Activated CD4-positive, alpha-beta T cell treated with anti-CD3 and anti-CD28 coated beads, Interleukin-2, amount 50 U/mL, for 1 hour (primary cell): ENCODE measurements at regions not wholly inside any gene's neighbourhood (a gene's known extent, or its start where the extent isn't known, plus 50 kb on each side); places are given as distances from the start of the nearest gene placed in this dataset.
A peak's percentile ranks its signal among the peaks of the same experiment; 100 is the strongest.

ENCODE experiments used
- DNase-seq: peaks from one replicate; pipeline ENCODE4 v3.0.0-alpha.2; 2020

DNA sequence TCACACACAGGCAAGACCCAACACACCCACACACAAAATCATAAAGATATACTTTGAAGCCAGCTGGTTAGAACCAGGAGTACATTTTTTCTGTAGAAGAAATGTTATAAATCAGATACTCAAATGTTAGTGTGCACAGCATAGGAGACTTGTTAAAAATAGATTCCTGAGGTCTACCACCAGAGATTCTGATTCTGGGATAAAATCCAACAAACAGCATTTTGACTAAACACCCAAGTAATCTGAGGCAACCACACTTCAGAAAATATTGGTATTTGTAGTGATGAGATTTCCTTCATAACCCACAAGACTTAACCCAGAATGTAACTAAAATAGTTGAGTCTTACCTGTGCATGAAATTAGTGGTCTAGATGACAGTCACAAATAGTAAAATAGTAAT is 301.8 kb downstream of the HNRNPD start:
- DNase-seq = no peak

DNA sequence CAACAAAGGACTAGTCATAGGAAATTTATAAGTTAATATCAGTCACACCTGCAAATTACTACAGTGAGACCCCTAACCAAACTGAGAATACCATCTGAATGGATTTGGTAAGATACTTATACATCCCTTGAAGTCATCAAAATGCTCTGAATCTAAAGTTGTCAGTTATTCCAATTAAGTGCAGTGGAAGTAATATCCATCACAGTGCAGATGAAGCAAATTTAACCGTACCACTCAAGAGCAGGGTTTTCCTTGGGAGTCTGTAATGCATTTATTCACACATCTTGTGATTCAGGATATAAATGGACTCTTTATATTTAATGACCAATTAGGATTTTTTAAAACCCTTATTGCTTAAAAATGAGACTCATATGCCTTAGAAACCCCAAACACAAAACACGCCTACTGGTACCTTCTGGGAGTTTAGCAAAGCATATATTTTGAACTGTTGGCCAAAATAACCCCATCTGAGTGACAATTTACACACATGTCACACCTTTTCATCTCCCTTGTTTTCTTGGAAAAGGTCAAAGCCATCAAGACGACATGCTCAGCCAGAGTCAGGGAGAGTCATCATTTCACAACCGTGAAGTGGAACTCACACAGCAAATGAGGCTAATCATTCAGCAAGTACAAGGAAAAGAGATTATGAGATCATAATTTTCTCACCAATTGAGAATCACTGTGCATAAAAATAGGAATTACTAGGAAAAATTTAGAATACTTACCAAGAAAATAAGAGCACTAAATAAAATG is 303.7 kb downstream of the HNRNPD start:
- no peak for DNase-seq

DNA sequence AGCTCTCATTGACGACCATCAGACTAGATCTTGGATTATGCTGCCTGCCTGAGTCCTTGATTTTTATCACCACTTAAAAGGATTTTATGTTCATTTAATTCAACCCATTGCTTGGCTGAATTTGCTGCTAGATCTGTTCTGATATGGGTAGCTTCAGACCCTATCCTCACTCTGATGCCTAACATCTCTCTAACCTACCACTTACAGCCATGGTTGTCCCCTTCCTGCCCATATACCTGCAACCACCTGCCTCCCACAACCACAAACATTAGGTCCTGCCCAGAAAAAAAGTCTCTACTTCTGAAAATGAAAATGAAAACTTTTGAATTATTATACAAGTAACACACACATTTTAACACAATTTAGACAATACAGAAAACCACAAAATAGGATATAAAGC is 310.8 kb downstream of the HNRNPD start:
- no peak for DNase-seq

DNA sequence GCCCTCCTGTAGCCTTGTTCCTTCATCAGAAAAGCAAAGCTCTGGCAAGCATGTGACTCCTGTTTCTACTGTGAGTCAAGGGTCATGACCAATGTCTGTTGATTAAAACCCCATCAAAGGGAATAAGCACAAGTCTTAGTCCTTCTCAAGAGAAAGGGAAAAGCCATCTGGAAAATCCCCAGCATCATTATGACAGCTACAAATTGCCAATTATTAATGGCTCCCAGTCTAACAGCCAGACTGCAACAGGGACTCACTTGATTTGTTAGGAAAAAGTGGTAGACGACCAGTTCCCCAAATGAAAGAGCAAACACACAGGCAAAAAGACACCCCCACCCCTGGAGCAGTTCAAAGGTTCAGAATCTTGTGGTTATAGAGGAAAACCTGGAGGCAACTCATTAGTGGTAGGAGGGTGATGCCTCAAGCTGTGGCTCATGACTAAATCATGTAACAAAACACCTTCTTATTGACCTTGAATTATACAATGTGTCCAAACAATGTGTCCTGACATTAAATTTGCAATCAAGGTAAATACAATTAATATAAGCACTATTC is 315.7 kb downstream of the HNRNPD start:
- DNase-seq = no peak

DNA sequence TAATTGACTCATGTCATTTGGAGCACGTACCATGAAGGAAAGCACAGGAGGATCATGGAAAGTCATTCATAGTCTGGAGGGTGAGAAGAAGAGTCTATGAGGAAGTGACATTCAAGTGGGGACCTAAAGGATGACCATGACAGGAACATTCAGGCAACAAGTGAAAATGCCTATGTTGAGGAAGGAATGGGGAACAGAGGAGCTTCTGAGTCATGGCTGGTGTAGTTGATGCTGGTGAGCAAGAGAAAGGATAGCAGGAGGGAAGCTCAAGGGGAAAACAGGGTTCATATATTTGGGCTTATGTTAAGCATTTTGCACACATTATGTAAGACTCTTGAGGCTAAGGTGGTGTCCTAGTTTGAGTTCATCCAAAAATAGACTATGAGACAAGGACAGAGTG is 318.6 kb downstream of the HNRNPD start:
- no peak for DNase-seq

DNA sequence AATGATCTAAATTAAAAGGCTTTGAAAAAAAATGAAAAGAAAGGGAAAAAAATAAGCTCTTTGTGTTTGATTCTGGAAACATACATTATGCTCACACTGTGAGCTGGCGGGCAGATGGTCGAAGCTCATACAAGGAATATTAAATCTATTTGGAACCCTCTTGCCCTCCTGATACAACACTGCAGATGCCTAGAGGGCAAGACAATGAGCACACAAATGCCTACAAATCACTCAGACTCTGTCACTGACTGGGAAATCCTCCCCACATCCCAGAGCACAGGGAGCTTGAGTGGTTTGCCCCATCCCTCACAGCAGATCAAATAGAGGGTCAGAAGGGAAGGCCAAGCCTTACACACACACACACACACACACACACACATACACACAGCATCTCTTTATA is 320.4 kb downstream of the HNRNPD start:
- no peak for DNase-seq

DNA sequence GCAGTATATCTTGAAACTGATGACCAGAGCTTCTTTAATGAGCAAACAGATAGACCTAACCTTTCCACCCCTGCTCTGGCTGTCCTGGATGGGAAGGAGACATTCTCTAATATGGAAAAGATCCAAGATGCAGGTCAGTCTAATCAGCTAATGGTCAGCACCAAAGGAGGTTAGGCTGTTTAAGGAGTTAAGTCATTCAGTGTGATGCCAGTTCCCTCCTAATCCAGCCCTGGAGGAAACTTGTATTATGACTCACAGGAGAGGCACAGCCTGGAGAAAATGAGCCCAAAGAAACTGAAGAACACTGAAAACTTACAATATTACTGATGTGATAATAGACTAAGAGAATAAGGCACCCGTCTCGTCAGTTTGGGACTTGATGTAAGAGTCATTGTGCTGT is 323.0 kb downstream of the HNRNPD start:
- DNase-seq = no peak

DNA sequence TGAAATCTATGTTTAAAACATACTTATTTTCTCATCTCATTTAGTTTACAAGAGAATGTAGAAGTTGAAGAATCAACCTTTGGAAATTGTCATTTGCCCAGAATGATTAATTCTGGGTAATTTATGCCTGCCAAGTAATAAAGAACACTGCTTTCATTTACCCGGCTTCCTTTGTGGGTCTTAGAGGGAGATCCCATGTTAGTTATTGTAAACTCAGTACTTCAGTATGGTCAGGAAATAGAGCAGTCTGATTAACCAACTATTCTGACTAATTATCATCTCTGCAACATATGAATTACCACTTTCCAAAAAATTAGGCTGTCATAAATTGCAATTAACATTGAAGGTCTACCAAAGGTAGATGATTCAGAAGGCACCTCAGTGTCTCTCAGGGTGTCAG is 324.5 kb downstream of the HNRNPD start:
- DNase-seq = no peak

DNA sequence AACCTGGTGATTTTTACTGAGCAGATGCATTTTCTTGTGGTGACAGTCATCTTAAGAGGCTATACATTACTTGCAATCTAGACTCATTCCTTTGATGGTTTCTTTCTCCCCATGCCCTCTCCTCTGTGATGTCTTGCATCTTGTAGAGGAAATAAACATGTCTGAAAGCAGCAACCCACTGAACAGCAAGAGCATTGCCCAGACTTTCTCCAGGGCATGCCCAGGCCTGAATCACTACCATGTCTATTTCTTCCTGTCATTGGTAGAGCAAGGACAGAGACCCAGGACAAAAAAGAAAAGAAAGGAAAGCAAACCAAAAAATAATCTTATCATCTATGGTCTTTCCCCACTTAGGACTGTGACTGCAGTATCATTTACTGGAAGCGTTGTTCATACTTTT is 326.1 kb downstream of the HNRNPD start:
- no peak for DNase-seq

DNA sequence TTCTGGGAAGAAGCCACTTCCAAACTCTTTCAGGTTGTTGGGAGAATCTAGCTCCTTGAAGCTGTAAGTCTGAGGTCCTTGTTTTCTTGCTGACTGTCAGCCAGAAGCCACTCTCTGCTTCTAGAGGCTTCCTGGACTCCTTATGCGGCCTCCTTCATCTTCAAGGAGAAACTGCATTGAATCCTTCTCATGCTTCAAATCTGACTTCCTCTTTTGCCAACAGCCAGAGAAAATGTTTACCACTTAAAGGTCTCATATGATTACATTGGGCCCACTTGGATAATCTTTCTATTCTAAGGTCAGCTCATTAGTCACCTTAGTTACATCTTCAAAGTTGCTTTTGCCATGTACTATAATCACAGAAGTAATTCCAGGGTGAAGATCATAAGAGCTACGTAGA is 327.0 kb downstream of the HNRNPD start:
- no peak for DNase-seq

DNA sequence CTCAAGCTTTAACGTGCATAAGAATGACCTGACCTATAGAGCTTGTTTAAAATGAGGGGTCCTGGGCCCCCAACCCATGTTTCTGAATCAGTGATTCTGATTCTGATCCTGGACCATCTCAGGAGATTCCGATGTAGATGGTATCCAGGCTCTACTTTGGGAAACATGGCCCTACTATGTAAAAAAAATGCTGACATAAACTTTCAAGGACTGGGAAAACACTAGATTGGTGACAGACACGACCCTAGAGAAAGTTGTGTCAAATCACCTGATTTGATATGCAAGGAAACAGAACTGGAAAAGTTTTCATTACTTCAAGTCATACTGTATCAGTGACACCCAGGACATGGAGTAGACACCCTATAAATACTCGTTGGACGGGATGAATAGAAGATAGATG is 328.5 kb downstream of the HNRNPD start:
- no peak for DNase-seq

DNA sequence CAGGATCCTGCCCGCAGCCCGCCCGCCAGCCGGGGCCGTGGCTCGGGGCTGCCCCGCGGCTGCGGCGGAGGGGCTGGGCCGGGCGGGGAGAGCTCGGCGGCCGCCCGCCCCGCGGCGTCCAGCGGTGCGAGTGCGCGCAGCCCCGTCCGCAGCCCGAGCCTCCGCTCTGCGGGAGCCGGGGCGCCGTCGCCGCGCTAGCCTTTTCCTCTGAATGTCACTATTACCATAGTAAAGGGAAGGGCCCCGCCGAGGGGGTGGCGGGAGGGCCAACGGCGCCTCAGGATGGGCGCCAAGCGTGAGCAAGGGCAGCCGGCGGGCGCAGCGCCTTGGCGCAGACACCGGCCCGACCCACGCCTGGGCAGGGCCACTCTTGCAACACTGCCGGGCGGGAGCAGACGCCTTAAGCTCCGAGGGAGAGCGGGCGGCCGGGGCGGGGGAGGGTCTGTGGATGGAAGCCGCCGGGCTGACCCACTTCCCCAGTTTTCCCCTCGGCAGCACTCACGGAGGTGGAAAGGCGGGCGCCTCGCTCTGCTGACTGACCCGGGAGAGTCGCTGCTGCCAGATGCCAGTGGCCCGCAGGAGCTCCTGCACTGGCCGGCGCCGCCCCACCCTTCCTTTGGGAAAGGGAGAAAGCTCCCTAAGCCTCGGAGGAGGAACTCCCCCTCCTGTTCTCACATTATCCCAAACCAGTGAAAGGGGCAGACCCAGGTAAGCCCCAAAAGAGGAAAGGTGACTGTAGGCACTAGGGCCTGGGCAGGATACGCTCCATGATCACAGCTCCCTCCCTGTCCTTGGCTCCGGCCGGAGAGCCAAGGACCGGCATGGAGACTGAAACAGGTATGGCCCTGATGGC is 329.4 kb downstream of the HNRNPD start:
- peak; percentile 2 for DNase-seq

DNA sequence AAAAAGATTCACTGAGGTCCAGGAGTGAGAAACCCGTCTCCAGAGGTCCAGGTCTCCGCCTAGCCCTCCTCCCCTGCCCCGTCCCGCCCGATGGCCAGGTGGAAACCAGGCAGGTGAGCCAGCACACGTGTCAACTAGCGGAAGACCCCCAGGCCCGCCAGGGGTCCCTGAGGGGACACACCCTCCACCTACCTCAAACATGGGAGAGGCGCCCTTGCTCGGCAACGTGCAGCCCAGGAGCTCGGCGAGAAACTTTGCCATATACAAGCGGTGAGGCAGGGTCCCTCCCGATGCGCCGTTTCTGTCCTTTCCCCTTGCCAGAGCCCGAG is 330.0 kb downstream of the HNRNPD start:
- no peak for DNase-seq

DNA sequence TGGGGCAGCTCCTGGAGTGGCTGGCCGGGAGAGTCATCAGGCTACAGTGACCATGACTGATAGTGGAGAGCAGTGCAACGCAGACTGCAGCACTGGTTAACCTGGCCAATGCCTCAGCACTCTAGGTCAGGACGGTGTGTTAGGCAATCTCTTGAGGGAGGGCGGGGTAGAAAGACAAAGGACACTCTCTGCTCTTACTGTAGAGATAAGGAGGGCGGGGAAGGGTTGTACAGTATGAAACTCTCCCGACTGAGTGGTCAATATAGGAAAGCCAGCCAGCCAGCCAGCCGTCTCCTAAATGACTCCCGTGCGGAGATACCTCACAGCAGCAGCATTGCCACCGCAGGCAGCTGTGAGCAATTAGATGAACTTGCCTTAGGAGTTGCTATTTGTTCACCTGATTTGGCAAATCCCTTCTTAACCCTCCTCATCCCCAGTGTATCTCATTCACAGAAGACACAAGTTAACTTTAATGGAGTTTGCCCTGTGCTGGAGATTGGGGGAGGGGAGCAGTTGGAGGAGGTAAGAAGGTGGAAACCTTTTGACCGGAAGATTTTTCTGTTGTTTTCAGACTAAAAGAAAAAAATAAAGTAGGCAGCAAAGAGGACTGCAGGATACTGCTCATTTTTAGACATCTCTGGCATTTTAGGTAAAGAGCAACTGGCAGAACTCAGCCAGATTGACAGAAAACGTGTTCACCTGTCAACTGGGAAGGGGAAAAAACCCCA is 330.5 kb downstream of the HNRNPD start:
- DNase-seq = no peak

DNA sequence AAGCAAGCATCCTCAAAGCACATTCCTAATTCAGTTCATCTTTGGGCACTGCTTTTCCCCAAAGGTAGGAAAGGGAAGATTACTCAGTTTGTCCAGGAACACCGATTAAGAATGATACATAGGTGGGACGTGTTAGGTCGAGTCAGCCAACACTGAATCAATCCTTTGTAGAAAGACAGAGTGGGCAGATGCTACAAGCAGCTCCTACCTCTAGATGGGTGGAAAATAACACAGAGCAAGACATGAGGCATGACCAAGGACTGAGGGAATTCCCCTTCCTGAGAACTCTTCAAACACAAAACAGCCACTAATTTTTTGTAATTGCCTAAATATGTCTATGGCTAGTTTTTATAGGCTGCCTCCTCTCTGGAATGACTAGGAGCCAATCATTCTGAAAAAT is 331.7 kb downstream of the HNRNPD start:
- DNase-seq = no peak

DNA sequence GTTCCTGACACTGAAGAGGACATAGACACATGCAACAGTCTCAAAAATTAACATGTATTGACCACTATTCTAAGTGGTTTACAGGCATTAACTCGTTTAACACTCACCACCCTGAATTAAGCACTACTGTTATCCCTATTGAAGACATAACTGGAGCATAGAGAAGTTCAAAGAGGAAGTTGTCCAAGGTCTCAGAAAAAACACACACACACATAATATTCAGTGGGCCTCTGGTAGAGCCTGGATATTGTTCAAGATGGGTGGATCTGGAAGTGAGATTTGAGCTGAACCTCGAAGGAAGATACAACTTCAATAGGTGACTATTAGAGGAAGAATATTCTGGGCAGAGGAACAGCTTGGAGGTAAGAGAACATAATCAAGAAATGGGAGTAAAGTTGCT is 334.9 kb downstream of the HNRNPD start:
- DNase-seq = no peak

DNA sequence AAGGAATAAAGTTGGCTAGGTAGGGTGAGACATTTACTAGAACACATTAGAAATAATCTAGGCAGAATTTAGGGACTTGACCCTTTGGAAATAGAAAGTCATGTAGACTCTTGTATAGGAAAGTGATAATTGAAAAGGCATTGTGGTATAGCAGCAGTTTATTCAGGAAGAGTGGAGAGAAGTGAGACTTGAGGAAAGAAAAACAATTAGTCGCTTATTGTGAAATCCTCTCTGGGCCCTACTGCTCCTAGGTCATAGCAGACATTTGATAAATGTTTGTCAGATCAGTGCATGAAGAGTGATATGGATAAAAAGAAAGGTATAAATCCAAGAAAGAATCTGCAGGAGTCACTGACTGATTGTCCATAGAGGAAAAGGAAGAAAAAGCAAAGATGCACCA is 337.6 kb downstream of the HNRNPD start:
- no peak for DNase-seq

DNA sequence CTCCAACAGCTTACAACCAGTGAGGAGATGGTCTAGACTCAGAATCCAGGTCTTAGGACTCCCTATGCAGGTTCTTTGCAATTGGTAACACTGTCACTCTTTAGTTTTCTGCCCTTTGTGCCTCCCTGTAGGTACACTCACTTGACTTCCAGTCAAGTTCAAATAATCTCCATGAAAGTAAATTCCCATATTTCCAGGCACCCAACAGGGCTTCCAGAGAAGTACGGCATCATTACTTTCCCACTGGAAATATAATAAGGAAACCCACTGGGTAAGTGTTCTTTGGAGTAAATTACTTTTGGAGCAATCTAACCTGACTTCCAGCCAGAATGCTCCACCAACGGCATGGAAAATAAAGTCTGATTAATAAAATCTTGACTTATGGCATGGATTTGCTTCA is 338.9 kb downstream of the HNRNPD start:
- no peak for DNase-seq

DNA sequence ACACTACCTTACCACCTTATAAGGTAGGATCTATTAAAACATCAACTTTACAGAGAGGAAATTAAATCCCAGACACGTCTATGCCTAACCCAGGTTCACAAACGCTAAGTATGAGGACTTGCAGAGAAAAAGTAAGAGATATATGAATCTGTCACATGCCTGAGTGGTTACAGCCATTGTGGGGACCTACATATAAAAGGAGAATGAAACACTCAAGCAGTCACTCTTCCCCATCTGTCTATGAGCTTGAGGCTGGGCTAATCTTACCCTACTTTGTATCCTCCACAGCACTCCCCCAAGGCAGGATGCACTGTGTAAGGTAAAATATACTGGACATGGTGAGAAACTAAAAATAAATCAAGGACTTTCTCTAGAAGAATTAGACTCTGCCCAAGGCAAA is 339.9 kb downstream of the HNRNPD start:
- no peak for DNase-seq

DNA sequence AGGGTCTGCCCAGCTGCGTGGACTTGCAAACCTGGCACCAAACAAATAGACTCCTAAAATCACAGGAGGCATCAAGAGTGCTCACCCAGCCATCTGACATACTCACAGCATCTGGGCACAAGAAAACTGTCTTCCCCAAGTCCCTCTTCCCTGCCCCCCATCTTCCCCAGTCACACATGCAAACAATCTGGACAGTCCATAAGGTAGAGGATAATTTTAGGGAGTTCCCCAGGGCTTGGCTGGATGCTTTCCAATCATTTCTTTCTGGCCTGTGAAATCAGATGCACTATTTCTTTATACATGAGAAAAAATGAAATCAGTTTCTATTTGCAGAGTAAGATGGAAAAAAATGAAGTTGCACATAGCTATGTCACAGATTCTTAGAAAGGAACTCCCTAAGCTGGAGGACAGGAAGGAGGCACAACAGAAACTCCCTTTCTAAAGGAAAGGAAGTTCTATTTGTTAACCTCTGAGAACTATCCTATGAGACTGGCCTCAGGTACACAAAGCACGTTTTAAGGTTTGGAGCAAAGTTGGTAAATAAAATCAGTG is 342.3 kb downstream of the HNRNPD start:
- no peak for DNase-seq

DNA sequence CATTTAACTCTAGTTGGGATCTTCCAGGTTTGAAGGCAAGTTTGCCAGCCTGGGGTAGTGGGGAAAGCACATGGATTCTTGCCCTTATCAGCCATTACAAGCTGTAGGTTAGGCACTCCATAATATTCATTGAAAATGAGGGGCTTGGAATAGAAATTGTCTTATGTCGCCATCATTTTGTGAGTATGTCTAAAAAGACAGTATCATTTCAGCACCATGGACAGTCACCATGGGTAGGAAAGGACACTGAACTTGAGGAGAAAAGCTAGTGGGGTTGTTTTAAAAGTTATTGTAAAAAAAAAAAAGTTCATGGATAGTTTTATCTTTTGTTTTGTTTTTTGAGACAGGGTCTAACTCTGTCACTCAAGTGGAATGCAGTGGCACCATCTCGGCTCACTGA is 356.1 kb downstream of the HNRNPD start:
- DNase-seq = no peak

DNA sequence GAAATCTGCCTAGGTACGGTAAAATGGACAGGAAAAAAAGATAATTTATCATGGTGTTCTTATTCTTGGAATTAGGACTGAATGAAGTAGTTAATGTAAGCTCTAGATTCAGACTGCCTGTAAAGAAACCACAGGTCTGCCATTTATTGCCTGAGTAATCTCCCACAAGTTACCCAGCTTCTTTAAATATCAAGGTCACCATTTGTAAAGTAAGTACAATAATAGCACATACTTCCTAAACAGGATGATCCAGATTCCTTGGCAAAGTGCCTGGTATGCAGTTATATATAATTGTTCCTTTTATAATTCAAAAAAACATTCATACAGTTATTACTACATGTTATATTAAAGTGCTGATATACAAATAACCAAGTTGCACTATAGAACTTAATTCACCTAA is 368.6 kb downstream of the HNRNPD start:
- DNase-seq = no peak

DNA sequence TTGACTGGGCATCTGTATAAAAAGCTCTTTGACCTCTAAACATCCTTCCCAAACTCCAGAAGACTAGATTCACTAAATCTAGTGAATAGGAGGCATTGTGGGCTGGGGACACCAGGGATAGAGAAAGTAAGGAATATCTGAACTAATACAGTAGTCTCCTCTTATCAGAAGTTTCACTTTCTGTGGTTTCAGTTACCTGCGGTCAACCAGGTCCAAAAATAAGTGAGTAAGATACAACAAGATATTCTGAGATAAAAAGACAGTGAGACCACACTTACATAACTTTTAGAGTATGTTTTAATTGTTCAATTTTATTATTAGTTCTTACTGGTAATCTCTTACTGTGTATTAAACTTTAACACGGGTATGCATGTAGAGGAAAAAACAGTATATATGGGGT is 376.5 kb downstream of the HNRNPD start:
- no peak for DNase-seq
